ENCODE measurements at regions not wholly inside any gene's neighbourhood (a gene's known extent, or its start where the extent isn't known, plus 50 kb on each side); places are given as distances from the start of the nearest gene placed in this dataset.
"Not testable (repeated sequence)": the region's sequence is repeated elsewhere in the genome, so short reads cannot be mapped to it uniquely, and the experiment has no call there.

DNA sequence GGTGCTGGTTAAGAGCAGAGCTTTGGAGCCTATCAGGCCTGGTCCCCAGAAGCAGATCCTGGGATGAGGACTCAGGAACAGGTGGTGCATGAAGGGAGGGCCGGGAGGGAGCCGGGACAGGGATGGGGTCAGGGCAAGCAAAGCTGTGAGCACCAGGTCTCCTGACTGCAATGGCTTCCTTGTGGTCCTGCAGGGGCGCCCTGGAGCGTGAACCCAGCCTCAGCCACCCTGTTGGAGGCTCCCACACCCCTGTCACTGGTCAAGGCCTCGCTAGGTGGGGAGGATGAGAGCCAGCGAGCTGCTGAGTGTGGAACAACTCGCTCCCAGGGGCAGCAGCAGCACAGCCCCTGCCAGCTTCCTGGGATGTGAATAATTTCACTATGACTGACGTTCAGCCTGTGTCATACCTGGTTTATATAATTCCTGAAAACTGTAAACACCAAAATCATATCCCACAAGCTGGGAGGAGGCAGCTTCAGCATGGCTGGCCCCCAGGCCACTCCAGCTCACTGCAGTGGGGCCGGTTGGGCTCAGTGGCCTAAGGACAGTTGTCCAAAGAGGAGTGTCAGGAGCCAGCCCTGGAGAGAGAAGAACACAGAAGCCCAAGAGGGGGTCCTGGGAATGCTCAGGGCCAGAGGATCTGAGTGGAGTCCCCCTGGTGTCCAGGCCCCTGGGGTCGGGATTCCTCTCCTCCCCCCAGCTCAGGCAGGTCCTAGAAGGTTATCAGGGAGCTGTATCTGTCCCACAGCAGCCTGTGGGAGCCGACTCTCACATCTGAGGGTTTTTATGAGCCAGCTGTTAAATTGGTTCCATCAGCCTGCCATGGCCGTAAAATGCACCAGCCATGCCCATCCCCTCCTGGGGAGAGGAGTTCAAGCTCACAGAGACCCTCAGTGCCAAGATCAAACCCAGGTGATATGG, 272.9 kb downstream of the ADGRD1 start:
- CTCF ChIA-PET = interaction anchor here (0.9 kb wide), 1 partner anchor 9 kb away, joined by 3 read pairs; no protein-coding TSS in a partner anchor

DNA sequence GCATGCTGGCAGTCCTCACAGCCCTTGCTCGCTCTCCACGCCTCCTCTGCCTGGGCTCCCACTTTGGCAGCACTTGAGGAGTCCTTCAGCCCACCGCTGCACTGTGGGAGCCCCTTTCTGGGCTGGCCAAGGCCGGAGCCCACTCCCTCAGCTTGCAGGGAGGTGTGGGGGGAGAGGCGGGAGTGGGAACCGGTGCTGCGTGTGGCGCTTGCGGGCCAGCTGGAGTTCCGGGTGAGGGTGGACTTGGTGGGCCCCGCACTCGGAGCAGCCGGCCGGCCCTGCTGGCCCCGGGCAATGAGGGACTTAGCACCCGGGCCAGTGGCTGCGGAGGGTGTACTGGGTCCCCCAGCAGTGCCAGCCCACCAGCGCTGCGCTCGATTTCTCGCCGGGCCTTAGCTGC, 273.9 kb downstream of the ADGRD1 start:
- intact Hi-C loops (cut with micrococcal nuclease); H3K36me3 Mint-ChIP-seq; H3K27ac Mint-ChIP-seq; H3K4me3 Mint-ChIP-seq; DNase-seq; CTCF ChIA-PET; H3K9me3 Mint-ChIP-seq; POLR2A ChIA-PET; H3K4me1 Mint-ChIP-seq (ENCODE audit: low read depth): not testable (repeated sequence)
- H3K27me3 Mint-ChIP-seq = peaks cover 16% of the 10 kb centered on the region

More for the DNA sequence above, 272.9 kb downstream of the ADGRD1 start:
- Mint-ChIP-seq H3K4me3 (no peak overlapping the region), H3K27me3 (peaks cover 14% of the 10 kb centered on the region), H3K9me3 (no peaks in the 10 kb centered on the region), H3K36me3 (no peaks in the 10 kb centered on the region), H3K4me1 (ENCODE audit: low read depth) (peaks cover 8% of the 10 kb centered on the region), H3K27ac (no peak overlapping the region)
- POLR2A ChIA-PET = no interaction called here
- intact Hi-C loops (cut with micrococcal nuclease) = no loop called here
- no peak for DNase-seq

DNA sequence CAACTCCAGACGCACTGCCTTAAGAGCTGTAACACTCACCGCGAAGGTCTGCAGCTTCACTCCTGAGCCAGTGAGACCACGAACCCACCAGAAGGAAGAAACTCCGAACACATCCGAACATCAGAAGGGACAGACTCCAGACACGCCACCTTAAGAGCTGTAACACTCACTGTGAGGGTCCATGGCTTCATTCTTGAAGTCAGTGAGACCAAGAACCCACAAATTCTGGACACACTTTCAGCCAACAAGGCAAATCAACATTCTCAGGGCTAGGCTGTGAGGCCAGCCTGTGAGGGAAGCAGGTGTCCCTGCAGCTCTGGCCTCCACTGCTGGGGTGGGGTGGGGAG, 275.3 kb downstream of the ADGRD1 start:
- H3K4me1 Mint-ChIP-seq (ENCODE audit: low read depth); H3K27ac Mint-ChIP-seq; POLR2A ChIA-PET; H3K9me3 Mint-ChIP-seq; DNase-seq; intact Hi-C loops (cut with micrococcal nuclease); H3K4me3 Mint-ChIP-seq; H3K36me3 Mint-ChIP-seq: not testable (repeated sequence)
- CTCF ChIA-PET = interaction anchor here (1.2 kb wide), 1 partner anchor 10 kb away, joined by 3 read pairs; no protein-coding TSS in a partner anchor
- peaks cover 17% of the 10 kb centered on the region for H3K27me3 Mint-ChIP-seq

DNA sequence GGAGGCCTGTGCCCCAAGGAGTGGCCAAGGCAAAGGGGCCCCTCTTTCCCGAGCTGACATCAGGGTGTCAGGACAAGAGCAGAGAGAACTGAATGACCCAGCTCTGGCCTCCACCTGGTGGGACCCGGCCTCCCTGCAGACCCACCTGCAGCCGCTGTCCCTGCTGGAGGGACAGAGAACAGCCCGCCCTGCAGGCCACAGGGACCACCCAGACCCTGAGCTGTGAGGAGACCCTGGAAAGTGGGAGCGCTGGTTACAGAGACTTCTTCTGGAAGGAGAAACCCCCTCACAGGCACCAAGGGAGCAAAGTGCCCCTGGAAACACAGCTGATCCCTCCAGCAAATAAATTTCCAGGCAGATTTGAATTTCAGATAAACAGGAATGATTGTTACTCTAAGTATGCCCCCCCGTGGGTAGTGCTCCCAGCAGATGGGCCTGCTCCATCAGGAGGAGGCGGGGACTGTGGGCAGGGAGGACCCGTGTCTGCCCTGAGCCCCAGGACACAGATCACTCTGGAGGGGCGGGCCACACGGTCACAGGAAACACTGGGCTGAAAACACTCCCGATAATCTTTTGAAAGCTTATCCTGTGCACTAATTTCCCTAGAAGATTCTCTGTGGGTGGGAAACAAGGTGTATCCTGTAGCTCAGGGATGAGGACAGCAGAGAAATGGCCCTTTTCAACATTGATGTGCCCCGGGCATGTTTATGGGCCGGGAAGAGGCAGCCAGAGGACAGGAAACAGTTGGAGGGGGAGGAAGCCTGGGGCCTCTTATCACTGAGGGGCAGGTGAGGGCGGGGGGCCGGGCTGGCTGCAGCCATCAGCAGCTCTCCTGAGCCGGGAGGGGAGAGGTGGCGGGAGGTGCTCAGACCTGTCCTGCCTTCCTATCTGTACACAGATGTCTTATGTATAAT, 276.0 kb downstream of the ADGRD1 start:
- H3K4me3 Mint-ChIP-seq = no peak overlapping the region
- peaks cover 2% of the 10 kb centered on the region for H3K4me1 Mint-ChIP-seq (ENCODE audit: low read depth)
- intact Hi-C loops (cut with micrococcal nuclease) = no loop called here
- CTCF ChIA-PET = interaction anchor here (0.7 to 1.2 kb wide), 2 partner anchors 9 to 82 kb away, joined by 3 read pairs; no protein-coding TSS in a partner anchor
- no peak overlapping the region for H3K27ac Mint-ChIP-seq
- DNase-seq = no peak
- H3K27me3 Mint-ChIP-seq = peaks cover 17% of the 10 kb centered on the region
- POLR2A ChIA-PET = no interaction called here
- H3K9me3 Mint-ChIP-seq = peaks cover 4% of the 10 kb centered on the region
- no peaks in the 10 kb centered on the region for H3K36me3 Mint-ChIP-seq

DNA sequence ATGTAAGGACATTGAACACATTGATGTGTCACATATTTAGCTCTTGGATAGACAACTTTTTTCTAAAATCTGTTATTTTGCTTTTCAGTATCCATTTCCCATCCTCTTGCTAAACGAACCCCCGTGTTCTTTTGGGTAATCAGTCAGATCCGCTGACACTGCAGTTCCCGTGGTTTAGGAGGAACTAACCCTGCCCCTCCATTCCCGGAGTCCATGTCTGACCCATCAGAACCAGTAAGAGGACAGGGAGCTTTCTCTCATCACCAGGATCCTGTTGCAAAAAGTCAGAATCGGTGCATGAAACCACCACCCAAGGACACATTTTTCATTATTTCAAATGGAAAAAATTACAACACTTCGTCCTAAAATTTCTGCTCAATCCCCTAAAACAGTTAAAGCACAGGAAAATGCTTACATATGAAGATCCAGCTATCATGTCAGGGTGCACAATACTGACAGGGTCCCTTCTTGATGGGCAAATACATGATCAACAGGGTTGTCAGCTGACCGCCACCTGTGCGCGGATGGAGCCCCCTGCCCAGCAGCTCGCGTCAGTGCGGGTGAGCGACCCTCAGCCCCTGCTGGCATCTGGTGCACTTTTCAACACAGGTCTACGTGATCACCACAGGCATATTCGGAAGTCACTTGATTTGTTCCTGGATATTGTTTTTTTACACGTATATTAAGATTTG, 276.8 kb downstream of the ADGRD1 start:
- peaks cover 4% of the 10 kb centered on the region for H3K9me3 Mint-ChIP-seq
- peaks cover 2% of the 10 kb centered on the region for H3K4me1 Mint-ChIP-seq (ENCODE audit: low read depth)
- H3K27me3 Mint-ChIP-seq = peaks cover 17% of the 10 kb centered on the region
- ChIA-PET CTCF (interaction anchor here (1.2 kb wide), 1 partner anchor 8 kb away, joined by 3 read pairs; no protein-coding TSS in a partner anchor), POLR2A (no interaction called here)
- no peak overlapping the region for H3K27ac Mint-ChIP-seq
- DNase-seq = no peak
- no peaks in the 10 kb centered on the region for H3K36me3 Mint-ChIP-seq
- intact Hi-C loops (cut with micrococcal nuclease) = no loop called here
- no peak overlapping the region for H3K4me3 Mint-ChIP-seq

DNA sequence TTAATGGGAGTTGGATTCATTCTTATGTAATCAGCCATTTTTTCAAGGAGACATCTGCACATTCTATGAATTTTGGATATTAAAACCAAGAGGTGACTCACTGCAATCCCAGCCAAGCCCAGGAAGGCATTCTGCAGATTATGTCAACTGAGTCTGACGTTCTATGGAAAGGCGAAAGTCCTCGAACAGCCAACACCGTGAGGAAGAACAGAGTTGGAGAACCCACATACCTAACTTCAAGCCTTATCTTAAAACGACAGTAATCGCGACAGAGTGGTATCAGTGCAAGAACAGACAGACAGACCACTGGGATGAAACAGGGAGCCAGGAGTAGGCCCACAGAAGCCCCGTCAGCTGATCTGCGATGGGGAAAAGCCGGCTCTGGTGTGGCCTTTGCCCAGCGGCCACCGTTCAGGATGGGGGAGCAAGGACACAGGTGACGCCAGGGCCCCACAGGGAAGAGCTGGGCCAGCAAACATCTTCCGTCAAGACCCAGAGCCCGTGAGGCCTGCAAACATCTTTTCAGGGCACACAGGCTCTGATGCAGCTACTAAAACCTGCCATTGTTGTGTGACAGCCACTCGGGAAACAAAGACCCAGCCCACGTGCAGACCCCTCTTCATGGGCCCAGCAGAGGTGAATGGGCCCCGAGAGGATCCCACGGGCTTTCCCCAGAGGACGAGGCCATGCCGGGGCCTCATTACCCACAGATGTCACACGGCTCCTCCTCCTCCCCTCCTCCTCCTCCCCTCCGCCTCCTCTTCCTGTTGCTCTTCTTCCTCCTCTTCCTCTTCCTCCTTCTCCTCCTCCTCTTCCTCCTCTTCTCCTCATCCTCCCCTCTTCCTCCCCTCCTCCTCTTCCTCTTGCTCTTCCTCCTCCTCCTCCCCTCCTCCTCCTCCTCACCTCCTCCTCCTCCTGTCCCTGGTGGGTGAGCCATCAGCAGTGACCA, 277.6 kb downstream of the ADGRD1 start:
- Mint-ChIP-seq H3K4me3 (no peak overlapping the region), H3K9me3 (peaks cover 4% of the 10 kb centered on the region), H3K27ac (no peak overlapping the region), H3K4me1 (ENCODE audit: low read depth) (peaks cover 2% of the 10 kb centered on the region), H3K36me3 (no peaks in the 10 kb centered on the region), H3K27me3 (peaks cover 17% of the 10 kb centered on the region)
- no peak for DNase-seq
- ChIA-PET CTCF (no interaction called here), POLR2A (no interaction called here)
- intact Hi-C loops (cut with micrococcal nuclease) = no loop called here

DNA sequence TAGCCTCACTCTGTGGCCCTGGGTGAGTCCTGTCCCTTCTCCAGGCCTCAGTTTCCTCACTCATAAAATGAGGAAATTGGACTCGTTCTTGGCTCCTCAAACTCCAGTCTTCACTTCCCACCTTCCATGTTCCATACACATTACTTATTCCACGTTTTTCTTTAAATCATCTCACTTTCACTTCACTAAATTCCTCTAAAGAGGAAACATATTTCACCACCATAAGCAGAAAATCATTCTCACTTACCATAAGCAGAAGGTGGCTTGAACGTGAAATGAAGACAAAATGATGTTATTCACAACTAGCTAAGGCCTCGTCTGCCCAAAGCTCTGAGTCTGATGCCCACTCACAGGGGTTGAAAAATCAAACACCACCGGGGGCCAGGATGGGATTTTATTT, 278.3 kb downstream of the ADGRD1 start:
- H3K27ac Mint-ChIP-seq = no peak overlapping the region
- H3K4me3 Mint-ChIP-seq = no peak overlapping the region
- POLR2A ChIA-PET = no interaction called here
- H3K4me1 Mint-ChIP-seq (ENCODE audit: low read depth) = peaks cover 2% of the 10 kb centered on the region
- H3K27me3 Mint-ChIP-seq = peaks cover 18% of the 10 kb centered on the region
- CTCF ChIA-PET = no interaction called here
- intact Hi-C loops (cut with micrococcal nuclease) = no loop called here
- no peaks in the 10 kb centered on the region for H3K36me3 Mint-ChIP-seq
- no peak for DNase-seq
- peaks cover 4% of the 10 kb centered on the region for H3K9me3 Mint-ChIP-seq

DNA sequence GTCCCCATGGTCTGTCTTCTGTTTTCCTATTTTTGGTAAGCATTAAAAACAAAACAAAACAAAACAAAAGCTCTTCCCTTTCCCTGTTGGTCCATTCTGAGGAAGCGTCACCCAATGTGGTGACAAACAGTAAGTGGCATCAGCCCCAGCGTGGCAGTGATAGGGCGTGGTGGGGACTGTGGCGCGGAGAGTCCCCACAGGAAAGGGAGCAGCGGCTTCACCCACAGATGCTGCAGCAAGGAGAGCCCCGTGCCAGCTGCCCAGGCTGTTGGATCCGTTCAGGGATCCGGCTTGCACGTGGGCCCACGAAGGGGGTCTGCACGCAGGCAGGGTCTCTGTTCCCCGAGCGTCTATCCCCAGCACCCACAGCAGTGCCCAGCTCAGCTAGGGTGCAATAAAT, 279.2 kb downstream of the ADGRD1 start:
- H3K4me3 Mint-ChIP-seq; DNase-seq; POLR2A ChIA-PET; intact Hi-C loops (cut with micrococcal nuclease); H3K36me3 Mint-ChIP-seq; H3K4me1 Mint-ChIP-seq (ENCODE audit: low read depth); H3K27ac Mint-ChIP-seq; H3K9me3 Mint-ChIP-seq: not testable (repeated sequence)
- CTCF ChIA-PET = interaction anchor here (0.8 kb wide), 1 partner anchor 1184 kb away, joined by 3 read pairs; no protein-coding TSS in a partner anchor
- peaks cover 16% of the 10 kb centered on the region for H3K27me3 Mint-ChIP-seq

DNA sequence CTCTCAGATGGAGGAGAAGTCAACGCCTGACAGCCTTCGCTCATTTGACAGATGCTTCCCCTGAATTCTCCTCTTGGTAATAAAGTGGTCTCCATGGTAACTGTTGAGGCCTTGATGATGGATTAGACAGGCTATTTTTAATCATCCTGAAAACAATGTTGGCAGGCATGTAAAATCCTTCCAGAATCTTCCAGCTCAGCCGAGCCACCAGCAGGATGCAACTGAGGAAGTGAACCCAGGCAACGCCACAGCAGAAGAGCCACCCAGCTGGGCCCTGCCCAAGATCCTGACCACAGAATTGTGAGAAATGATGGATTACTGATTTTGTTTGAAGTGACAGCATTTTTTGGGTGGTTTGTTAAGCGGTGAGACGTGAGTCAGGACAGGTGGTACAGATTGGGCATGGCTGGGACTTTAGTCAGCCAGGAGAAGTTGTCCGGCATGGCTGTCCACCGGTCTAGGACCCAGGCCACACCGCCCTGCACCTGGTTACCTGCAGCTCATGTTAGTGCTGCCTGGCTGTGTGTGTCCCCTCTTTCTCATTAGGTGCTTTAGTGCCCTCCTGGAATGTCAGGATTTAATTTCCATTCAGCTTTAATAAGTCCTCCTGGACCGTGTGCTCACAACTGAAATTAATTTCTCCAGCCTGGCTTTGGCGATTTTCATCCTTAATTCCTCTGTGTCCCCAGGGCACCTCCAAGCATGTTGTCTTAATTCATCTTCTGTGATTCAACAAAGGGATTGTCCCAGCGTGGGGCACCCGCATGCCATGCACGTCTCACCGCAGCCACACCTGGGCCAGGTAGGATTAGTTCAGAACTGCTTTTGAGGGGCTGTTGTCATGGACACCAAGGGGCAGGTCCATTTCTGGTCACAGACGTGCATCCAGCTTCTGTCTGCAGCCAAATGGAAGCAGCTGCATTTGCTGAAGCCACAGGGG, 280.4 kb downstream of the ADGRD1 start:
- H3K9me3 Mint-ChIP-seq; POLR2A ChIA-PET; H3K36me3 Mint-ChIP-seq; H3K27ac Mint-ChIP-seq; H3K4me1 Mint-ChIP-seq (ENCODE audit: low read depth); CTCF ChIA-PET; DNase-seq; intact Hi-C loops (cut with micrococcal nuclease); H3K4me3 Mint-ChIP-seq: not testable (repeated sequence)
- peaks cover 11% of the 10 kb centered on the region for H3K27me3 Mint-ChIP-seq

DNA sequence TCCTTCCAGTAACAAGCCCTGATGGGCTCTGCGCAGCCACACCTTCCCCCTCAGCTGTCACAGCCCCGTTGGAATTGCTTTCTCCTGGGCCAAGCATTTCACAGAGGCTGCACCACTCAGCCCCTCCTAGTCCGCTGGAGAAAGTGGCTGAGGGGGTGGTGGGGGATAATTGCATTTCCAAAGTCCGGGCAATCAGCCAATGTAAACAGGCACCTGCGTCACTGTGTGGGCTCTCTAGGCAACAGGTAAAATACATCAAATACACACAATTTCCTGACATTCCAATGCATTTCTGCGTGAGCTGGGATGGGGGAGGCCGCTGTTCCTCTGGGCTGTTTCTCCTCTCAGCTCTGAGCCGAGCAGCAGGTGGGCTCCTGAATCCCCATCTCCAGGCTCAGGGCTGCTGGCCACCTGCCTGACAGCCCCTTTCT, 281.1 kb downstream of the ADGRD1 start:
- H3K4me3 Mint-ChIP-seq; CTCF ChIA-PET; DNase-seq; POLR2A ChIA-PET; H3K36me3 Mint-ChIP-seq; H3K4me1 Mint-ChIP-seq (ENCODE audit: low read depth); H3K27ac Mint-ChIP-seq; intact Hi-C loops (cut with micrococcal nuclease); H3K9me3 Mint-ChIP-seq: not testable (repeated sequence)
- peaks cover 10% of the 10 kb centered on the region for H3K27me3 Mint-ChIP-seq
